Coronary artery (tissue), 2 donors: ENCODE measurements at regions not wholly inside any gene's neighbourhood (a gene's known extent, or its start where the extent isn't known, plus 50 kb on each side); places are given as distances from the start of the nearest gene placed in this dataset.

ENCODE experiments used
- DNase-seq: peaks from one replicate; pipeline ENCODE4 v3.0.0-alpha.2; 2017; ENCODE audit warnings: low spot score
- H3K27ac ChIP-seq, 2 donors: fragments of 200-600 bp; sonication (generic); one replicate each; pipeline ENCODE4 v1.5.1; 2016 to 2019
- H3K4me3 ChIP-seq: fragments of 200-600 bp; sonication (generic); 2 replicates; pipeline ENCODE4 v1.5.1; 2016; ENCODE audit warnings: mild to moderate bottlenecking, moderate library complexity
- TF ChIP-seq, protein P1 (sequence below): fragments of 200-600 bp; sonication (generic); IDR thresholded peaks from one replicate; pipeline ENCODE4 v1.5.1; 2019; ENCODE audit warnings: antibody characterized with exemption

DNA sequence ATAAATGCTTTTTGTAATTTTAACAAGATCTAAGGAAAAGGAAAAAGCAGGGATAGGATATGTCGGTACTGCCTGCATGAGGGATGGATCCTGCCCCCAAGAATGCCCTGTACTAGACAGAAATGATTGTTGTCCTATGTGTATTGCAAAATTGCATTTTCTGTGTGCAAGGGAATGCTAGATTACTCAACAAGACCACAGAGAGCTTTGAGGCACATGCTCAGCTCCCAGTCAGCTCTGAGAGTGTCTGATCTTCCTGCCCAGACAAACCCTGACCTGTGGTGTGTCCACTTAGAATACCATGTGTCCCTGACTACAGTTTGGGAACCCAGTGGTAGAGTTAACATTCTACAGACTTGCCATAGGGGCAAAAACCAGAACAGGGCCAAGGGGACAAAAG, 129.2 kb upstream of the PAK3 start:
- Histone ChIP-seq H3K27ac (no peak overlapping the region), H3K4me3 (no peak overlapping the region)
- no peak for DNase-seq
- TF ChIP-seq, protein P1, sequence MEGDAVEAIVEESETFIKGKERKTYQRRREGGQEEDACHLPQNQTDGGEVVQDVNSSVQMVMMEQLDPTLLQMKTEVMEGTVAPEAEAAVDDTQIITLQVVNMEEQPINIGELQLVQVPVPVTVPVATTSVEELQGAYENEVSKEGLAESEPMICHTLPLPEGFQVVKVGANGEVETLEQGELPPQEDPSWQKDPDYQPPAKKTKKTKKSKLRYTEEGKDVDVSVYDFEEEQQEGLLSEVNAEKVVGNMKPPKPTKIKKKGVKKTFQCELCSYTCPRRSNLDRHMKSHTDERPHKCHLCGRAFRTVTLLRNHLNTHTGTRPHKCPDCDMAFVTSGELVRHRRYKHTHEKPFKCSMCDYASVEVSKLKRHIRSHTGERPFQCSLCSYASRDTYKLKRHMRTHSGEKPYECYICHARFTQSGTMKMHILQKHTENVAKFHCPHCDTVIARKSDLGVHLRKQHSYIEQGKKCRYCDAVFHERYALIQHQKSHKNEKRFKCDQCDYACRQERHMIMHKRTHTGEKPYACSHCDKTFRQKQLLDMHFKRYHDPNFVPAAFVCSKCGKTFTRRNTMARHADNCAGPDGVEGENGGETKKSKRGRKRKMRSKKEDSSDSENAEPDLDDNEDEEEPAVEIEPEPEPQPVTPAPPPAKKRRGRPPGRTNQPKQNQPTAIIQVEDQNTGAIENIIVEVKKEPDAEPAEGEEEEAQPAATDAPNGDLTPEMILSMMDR = no peak

DNA sequence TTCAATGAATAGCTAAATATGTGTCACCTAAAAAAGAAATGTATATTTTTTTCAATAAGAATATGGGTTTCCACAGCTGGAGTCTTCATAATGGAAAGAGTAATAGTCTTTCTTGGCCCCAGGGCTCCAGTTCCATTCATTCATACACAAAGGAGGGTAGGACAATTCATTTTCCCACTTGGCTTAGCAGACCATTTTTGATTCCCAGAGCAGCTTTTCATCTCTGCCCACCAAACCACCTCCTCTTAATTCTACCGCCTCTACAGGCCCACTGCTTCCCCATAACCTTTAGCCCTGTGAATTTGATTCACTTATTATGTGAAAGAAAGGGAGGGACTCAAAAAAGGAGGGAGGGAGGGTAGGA, 129.9 kb upstream of the PAK3 start:
- DNase-seq = no peak
- Histone ChIP-seq H3K4me3 (no peak overlapping the region), H3K27ac (no peak overlapping the region)
- TF ChIP-seq, protein P1 = no peak

DNA sequence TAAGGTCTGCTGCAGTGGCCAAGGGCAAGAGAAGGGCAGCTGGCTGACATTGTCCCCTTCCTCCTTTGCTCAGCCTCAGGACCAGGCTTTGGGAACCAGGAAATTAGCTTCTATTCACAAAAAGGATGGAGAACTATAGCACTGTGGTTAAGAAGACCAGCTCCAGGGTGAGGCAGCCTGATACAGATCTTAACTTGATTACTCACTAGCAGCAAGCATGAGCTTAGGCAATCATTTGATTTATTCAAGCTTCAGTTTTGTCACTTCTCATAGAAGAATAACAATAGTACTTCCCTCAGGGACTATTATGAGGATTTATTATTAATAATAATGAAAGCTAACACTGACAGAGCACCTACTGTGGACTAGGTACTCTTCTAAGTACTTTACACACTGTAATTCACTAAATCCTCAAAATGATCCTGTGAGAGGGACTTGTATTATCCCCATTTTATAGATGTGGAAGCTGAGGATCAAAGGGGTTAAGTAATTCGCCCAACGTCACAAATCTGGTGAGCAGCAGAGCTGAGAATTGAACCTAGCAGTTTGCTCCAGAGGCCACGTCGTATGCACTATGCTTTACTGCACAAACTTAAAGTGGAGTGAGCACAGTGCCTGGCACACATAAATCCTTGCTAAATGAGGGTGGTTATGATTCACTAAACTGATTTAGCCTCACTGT, 130.4 kb upstream of the PAK3 start:
- Histone ChIP-seq H3K4me3 (no peak overlapping the region), H3K27ac (no peak overlapping the region)
- TF ChIP-seq, protein P1 = no peak
- no peak for DNase-seq

DNA sequence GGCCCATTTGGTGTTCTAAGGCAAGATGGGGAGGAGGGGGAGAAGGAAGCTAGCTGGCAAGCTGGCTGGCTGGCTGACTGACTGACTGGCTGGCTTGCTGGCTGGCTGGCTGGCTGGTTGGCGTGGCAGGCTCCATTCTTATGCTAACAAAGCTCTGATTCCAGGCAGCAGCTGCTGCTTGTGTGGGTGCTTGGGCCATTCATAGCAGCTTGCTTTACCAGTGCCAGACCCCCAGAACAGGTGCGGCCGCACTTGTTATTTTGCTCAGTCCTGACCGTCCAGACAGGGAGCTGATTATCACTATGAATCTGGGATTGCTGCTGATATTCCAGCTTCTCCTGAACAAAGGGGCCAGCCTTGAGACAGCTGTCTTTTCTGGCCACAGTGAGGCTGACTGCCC, 131.2 kb upstream of the PAK3 start:
- H3K4me3 ChIP-seq = no peak overlapping the region
- TF ChIP-seq, protein P1 = no peak
- H3K27ac ChIP-seq = no peak overlapping the region
- no peak for DNase-seq

DNA sequence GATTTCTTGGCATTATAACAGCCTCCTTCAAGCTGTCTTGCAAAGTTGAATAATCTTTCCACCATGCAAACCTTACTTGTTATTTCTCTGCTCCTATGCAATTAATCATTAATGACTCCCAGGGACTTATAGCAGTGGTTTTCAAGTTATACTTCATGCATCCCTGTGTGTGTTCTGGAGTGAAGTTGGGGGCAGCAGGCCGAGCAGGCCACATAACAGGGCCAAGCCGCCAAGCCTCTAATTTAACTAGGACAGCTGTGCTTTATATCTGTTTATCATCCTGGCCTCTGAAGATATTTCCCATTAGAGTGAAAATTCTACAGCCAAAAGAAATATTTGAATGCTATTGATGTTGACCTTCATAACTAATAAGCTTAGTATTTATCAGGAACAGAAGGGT, 133.5 kb upstream of the PAK3 start:
- Histone ChIP-seq H3K4me3 (no peak overlapping the region), H3K27ac (no peak overlapping the region)
- TF ChIP-seq, protein P1 = no peak
- no peak for DNase-seq

DNA sequence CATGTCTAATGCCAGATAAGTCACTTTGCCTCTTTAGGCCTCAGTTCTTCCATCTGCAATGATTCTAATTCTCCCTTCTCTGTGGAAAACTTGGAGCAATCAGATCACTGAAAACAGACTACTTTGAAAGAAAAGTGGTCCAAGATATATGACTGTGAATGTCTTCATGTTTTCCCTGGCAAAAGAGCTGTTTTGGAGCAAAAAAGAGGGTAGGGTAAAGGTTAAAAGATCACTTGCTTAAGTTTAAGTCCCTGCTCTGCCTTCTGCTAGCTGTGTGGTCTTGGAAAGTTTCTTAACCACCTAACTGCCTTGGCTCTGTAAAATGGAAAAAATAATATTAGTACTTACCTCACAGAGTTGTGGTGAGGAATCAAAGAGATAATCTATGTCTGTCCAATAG, 140.3 kb upstream of the PAK3 start:
- DNase-seq = no peak
- Histone ChIP-seq H3K4me3 (no peak overlapping the region), H3K27ac (no peak overlapping the region)
- TF ChIP-seq, protein P1 = no peak

DNA sequence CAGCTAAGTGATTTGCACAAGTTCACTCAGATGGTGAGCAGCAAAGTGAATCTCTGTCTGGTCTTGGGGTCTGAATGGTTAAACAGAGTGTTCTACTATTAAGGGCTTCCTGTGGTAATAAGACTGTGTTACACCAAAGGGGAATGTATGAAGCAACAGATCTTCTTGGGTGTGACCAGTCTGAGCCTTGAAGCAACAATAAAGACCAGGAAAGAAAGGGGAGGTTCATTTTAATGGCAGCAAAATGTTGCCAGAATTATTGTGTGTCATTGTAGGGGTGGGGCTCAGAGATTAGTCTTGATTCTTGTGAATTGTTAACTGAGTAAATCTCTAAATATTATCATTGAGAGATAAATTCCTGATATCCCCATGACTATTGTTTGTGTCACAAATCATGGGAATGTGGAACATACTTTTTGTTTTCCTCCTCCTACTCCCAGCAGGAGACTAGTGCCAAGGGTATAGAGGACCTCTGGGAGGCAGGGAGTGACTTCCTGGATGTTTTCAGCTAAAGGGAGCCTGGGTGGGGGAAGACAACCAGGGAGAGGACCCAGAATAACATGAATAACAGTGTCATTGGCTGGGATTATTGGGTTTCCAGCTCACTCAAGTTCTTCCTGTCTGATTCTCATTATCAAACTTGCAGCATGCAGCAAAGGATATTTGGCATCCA, 141.4 kb upstream of the PAK3 start:
- H3K27ac ChIP-seq = no peak overlapping the region
- TF ChIP-seq, protein P1 = no peak
- H3K4me3 ChIP-seq = no peak overlapping the region
- no peak for DNase-seq
